Activated CD8-positive, alpha-beta memory T cell treated with anti-CD3 and anti-CD28 coated beads for 1 hour (primary cell): ENCODE measurements at regions not wholly inside any gene's neighbourhood (a gene's known extent, or its start where the extent isn't known, plus 50 kb on each side); places are given as distances from the start of the nearest gene placed in this dataset.
"Not testable (repeated sequence)": the region's sequence is repeated elsewhere in the genome, so short reads cannot be mapped to it uniquely, and the experiment has no call there.

Experiments used
- DNase-seq, 2 donors: peaks; one replicate each; pipeline ENCODE4 v3.0.0-alpha.2; 2020; ENCODE audit warnings: low read depth in 1 of 2; ENCODE audit errors: extremely low read depth in 1 of 2

GRCh38 chr1:208462761-208463160, 218.6 kb upstream of the PLXNA2 start:
- no peak for DNase-seq

- no peak for DNase-seq
These were observed 221.1 kb upstream of the PLXNA2 start for GRCh38 chr1:208465266-208465665.

GRCh38 chr1:208465786-208466590, 221.8 kb upstream of the PLXNA2 start:
- no peak for DNase-seq

- DNase-seq, result no peak
These were observed 223.1 kb upstream of the PLXNA2 start for GRCh38 chr1:208467151-208467780.

GRCh38 chr1:208475449-208475848, 231.3 kb upstream of the PLXNA2 start:
- DNase-seq, result no peak

GRCh38 chr1:208475951-208476845, 232.0 kb upstream of the PLXNA2 start:
- no peak for DNase-seq

GRCh38 chr1:208476846-208477170, 232.6 kb upstream of the PLXNA2 start:
- no peak for DNase-seq

GRCh38 chr1:208479435-208479834, 235.3 kb upstream of the PLXNA2 start:
- no peak for DNase-seq

GRCh38 chr1:208485512-208485911, 241.3 kb upstream of the PLXNA2 start:
- no peak for DNase-seq

- DNase-seq, result no peak
These were observed 242.5 kb upstream of the PLXNA2 start for GRCh38 chr1:208486677-208487076.

GRCh38 chr1:208488432-208488831, 244.2 kb upstream of the PLXNA2 start:
- not testable (repeated sequence) for DNase-seq

- no peak for DNase-seq
These were observed 252.5 kb upstream of the PLXNA2 start for GRCh38 chr1:208496467-208497371.

- no peak for DNase-seq
These were observed 253.8 kb upstream of the PLXNA2 start for GRCh38 chr1:208497866-208498541.

- DNase-seq, result no peak
These were observed 254.8 kb upstream of the PLXNA2 start for GRCh38 chr1:208499026-208499425.

GRCh38 chr1:208499601-208500000, 255.4 kb upstream of the PLXNA2 start:
- DNase-seq, result no peak

- no peak for DNase-seq
These were observed 256.2 kb upstream of the PLXNA2 start for GRCh38 chr1:208500375-208500774.

- DNase-seq, result no peak
These were observed 257.4 kb upstream of the PLXNA2 start for GRCh38 chr1:208501542-208501941.

GRCh38 chr1:208503787-208504186, 259.6 kb upstream of the PLXNA2 start:
- DNase-seq, result no peak

GRCh38 chr1:208506812-208507211, 262.6 kb upstream of the PLXNA2 start:
- no peak for DNase-seq

- no peak for DNase-seq
These were observed 264.9 kb upstream of the PLXNA2 start for GRCh38 chr1:208509072-208509471.
